HCT116 (cell line): ENCODE measurements at regions not wholly inside any gene's neighbourhood (a gene's known extent, or its start where the extent isn't known, plus 50 kb on each side); places are given as distances from the start of the nearest gene placed in this dataset.

ENCODE experiments used
- ATAC-seq: fragments of 200-7000 bp; cut with Tn5 transposase; 2 replicates; pipeline ENCODE4 v1.9.1; 2020; ENCODE audit warnings: mild to moderate bottlenecking, moderate library complexity
- BruUV-seq: library from RNA; stranded (reverse); fragments of 400-500 nt; replicated peaks from 2 replicates; lab custom pipeline; 2021; lab: Mats Ljungman, UMichigan
- CTCF ChIA-PET: fragments of 300-600 bp; sonication (Branson Sonifier 250); formaldehyde crosslinking; loops from one replicate; lab custom pipeline; 2021; ENCODE audit warnings: antibody characterized with exemption; lab: Charles Lee
- POLR2A ChIA-PET: fragments of 300-600, 350-600 bp; sonication (Branson Sonifier 250); formaldehyde crosslinking; loops from one replicate; lab custom pipeline; 2021; ENCODE audit warnings: antibody characterized with exemption; lab: Charles Lee
- RAD21 ChIA-PET, 2 experiments: fragments of 300-600 bp; sonication (Branson Sonifier 250); formaldehyde crosslinking; loops; one replicate each; lab custom pipeline; 2023; ENCODE audit warnings: low total read pairs in 2 of 2; ENCODE audit not compliant: uncharacterized antibody in 2 of 2, unreplicated experiment in 2 of 2, low non-redundant PET in 1 of 2; lab: Charles Lee
- DNase-seq: peaks from one replicate; pipeline ENCODE4 v3.0.0-alpha.2; 2010; ENCODE audit warnings: low read depth, low spot score
- H2AFZ ChIP-seq: fragments of 200-600 bp; shearing (Covaris generic), sonication (generic); 2 replicates; pipeline ENCODE4 v1.6.1; 2017; ENCODE audit warnings: low read depth, mixed run types, mixed read lengths, antibody characterized with exemption, low read length; ENCODE audit not compliant: poor library complexity, severe bottlenecking
- H3K27ac ChIP-seq: 2 replicates; pipeline ENCODE4 v1.5.1; 2012; ENCODE audit warnings: low read depth, low read length
- H3K27me3 ChIP-seq: fragments of 200-600 bp; sonication (generic); 2 replicates; pipeline ENCODE4 v1.6.1; 2016; ENCODE audit warnings: mixed run types, low read length, mixed read lengths; ENCODE audit not compliant: insufficient read depth
- H3K36me3 ChIP-seq, 2 experiments: fragments of 200-500 bp in 1 of 2; fragments of 200-600 bp in 1 of 2; sonication (Bioruptor generic) in 1 of 2; sonication (generic) in 1 of 2; 2 replicates each; pipeline versions ENCODE4 v1.5.1 to v1.6.1; 2014 to 2016; ENCODE audit warnings: low read length in 2 of 2, inconsistent platforms in 1 of 2, mixed read lengths in 1 of 2, mixed run types in 1 of 2; ENCODE audit not compliant: insufficient read depth in 2 of 2, control insufficient read depth in 1 of 2
- H3K4me1 ChIP-seq, 2 experiments: fragments of 200-600 bp in 1 of 2; sonication (generic) in 1 of 2; 2 replicates each; pipeline versions ENCODE4 v1.5.1 to v1.6.1; 2012 to 2017; ENCODE audit warnings: low read length in 2 of 2, inconsistent platforms in 1 of 2, mild to moderate bottlenecking in 1 of 2, mixed read lengths in 1 of 2, mixed run types in 1 of 2, moderate library complexity in 1 of 2; ENCODE audit not compliant: insufficient read depth in 2 of 2, control insufficient read depth in 1 of 2
- H3K4me2 ChIP-seq: fragments of 200-600 bp; sonication (generic); 2 replicates; pipeline ENCODE4 v1.6.1; 2017; ENCODE audit warnings: mixed run types, low read length, mixed read lengths
- H3K4me3 ChIP-seq, 2 experiments: fragments of 200-600 bp in 1 of 2; sonication (generic) in 1 of 2; replicated peaks in 1 of 2; 2 replicates each; pipeline ENCODE4 v1.5.1; 2011 to 2016; ENCODE audit warnings: low read length in 2 of 2, control low read depth in 1 of 2, low read depth in 1 of 2, mild to moderate bottlenecking in 1 of 2, mixed read lengths in 1 of 2, mixed run types in 1 of 2
- H3K79me2 ChIP-seq: fragments of 200-600 bp; sonication (generic); 2 replicates; pipeline ENCODE4 v1.6.1; 2017; ENCODE audit warnings: mild to moderate bottlenecking, mixed run types, low read length, moderate library complexity, mixed read lengths; ENCODE audit not compliant: insufficient read depth
- H3K9ac ChIP-seq: fragments of 200-600 bp; sonication (generic); 2 replicates; pipeline ENCODE4 v1.6.1; 2016; ENCODE audit warnings: low read length, mixed read lengths
- H3K9me2 ChIP-seq: fragments of 200-600 bp; sonication (generic), shearing (Covaris generic); 2 replicates; pipeline ENCODE4 v1.6.1; 2017; ENCODE audit warnings: mixed run types, mild to moderate bottlenecking, moderate library complexity; ENCODE audit not compliant: insufficient read depth
- H3K9me3 ChIP-seq, 2 experiments: fragments of 200-500 bp in 1 of 2; fragments of 200-600 bp in 1 of 2; sonication (Bioruptor generic) in 1 of 2; sonication (generic) in 1 of 2; 2 replicates each; pipeline ENCODE4 v1.6.1; 2014 to 2017; ENCODE audit warnings: low read length in 2 of 2, mixed read lengths in 2 of 2, inconsistent platforms in 1 of 2, low read depth in 1 of 2, mild to moderate bottlenecking in 1 of 2, mixed run types in 1 of 2, moderate library complexity in 1 of 2; ENCODE audit not compliant: control insufficient read depth in 1 of 2, insufficient read depth in 1 of 2
- H4K20me1 ChIP-seq: fragments of 200-600 bp; sonication (generic), shearing (Covaris generic); 2 replicates; pipeline ENCODE4 v1.6.1; 2017; ENCODE audit warnings: mixed run types, mild to moderate bottlenecking, moderate library complexity; ENCODE audit not compliant: insufficient read depth
- CTCF ChIP-seq, 3 experiments: fragments of 200-600 bp in 1 of 3; sonication (generic) in 1 of 3; IDR thresholded peaks in 2 of 3; conservative IDR thresholded peaks in 1 of 3; 2 replicates each; pipeline ENCODE4 v1.5.1; 2012 to 2017; ENCODE audit warnings: low read depth in 2 of 3, low read length in 2 of 3, antibody characterized with exemption in 1 of 3, borderline replicate concordance in 1 of 3, control low read depth in 1 of 3, mild to moderate bottlenecking in 1 of 3, mixed read lengths in 1 of 3, mixed run types in 1 of 3, moderate library complexity in 1 of 3; ENCODE audit not compliant: insufficient read depth in 1 of 3
- EGR1 ChIP-seq: IDR thresholded peaks from 2 replicates; pipeline ENCODE4 v1.6.1; 2012; ENCODE audit warnings: low read depth
- EZH2 ChIP-seq: fragments of 200-600 bp; sonication (generic); IDR thresholded peaks from 2 replicates; pipeline ENCODE4 v1.6.1; 2017; ENCODE audit warnings: antibody characterized with exemption, mixed run types
- FOSL1 ChIP-seq: IDR thresholded peaks from 2 replicates; pipeline ENCODE4 v1.6.1; 2012; ENCODE audit warnings: low read depth
- JUND ChIP-seq: IDR thresholded peaks from 2 replicates; pipeline ENCODE4 v1.6.1; 2012
- POLR2A ChIP-seq: IDR thresholded peaks from 2 replicates; pipeline ENCODE4 v1.7.0; 2011; ENCODE audit warnings: borderline replicate concordance; ENCODE audit not compliant: insufficient read depth, insufficient read length; ENCODE audit errors: extremely low read depth
- POLR2AphosphoS5 ChIP-seq: IDR thresholded peaks from 2 replicates; pipeline ENCODE4 v1.6.1; 2011; ENCODE audit warnings: mild to moderate bottlenecking, low read depth, low read length, moderate library complexity
- RAD21 ChIP-seq: IDR thresholded peaks from 2 replicates; pipeline ENCODE4 v1.6.1; 2012; ENCODE audit warnings: low read depth, mild to moderate bottlenecking
- SIN3A ChIP-seq: IDR thresholded peaks from 2 replicates; pipeline ENCODE4 v1.6.1; 2012; ENCODE audit warnings: low read depth
- YY1 ChIP-seq: IDR thresholded peaks from 2 replicates; pipeline ENCODE4 v1.6.1; 2011; ENCODE audit warnings: low read length, low read depth, moderate library complexity, mild to moderate bottlenecking; ENCODE audit not compliant: insufficient replicate concordance; ENCODE audit errors: extremely low read depth
- ZFX ChIP-seq: fragments of 450-650 bp; IDR thresholded peaks from 2 replicates; pipeline ENCODE4 v1.6.1; 2017
- ZNF274 ChIP-seq: fragments of 200-500 bp; sonication (Bioruptor generic); IDR thresholded peaks from 2 replicates; pipeline ENCODE4 v1.6.1; 2014; ENCODE audit warnings: mild to moderate bottlenecking, low read depth, low read length, inconsistent platforms
- intact Hi-C: fragments of 100-400 bp; cut with micrococcal nuclease; formaldehyde crosslinking; loops from 2 replicates; pipeline ENCODE4 v1.10.0; 2022
- TF ChIP-seq, protein P1 (sequence below): IDR thresholded peaks from 2 replicates; pipeline ENCODE4 v1.6.1; 2012
- TF ChIP-seq, protein P2 (sequence below): IDR thresholded peaks from 2 replicates; pipeline ENCODE4 v1.6.1; 2012
- TF ChIP-seq, protein P3 (sequence below): IDR thresholded peaks from 2 replicates; pipeline ENCODE4 v1.6.1; 2012; ENCODE audit warnings: low read depth

DNA sequence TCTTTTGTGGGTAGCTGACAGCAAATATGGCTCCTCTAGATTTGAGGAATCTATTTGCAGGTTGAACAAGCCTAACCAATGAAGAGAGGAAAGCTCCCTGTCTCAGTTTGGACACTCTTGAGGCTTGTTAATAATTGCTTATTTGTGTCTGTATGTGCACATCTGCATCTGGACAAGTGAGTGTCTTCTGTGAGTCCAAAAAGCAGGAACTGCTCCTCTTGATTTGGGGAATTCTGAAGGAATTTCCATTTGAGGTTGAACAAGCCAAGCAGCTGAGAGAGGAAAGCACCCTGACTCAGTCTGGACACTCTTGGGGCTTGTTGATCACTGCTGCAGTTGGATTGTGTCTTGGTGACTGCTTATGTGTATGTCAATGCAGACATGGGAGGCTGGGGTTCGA, 211.6 kb downstream of the DTWD2 start:
- ChIA-PET POLR2A (no interaction called here), CTCF (no interaction called here), RAD21 (no interaction called here)
- Histone ChIP-seq H3K4me1 (no peaks in the 10 kb centered on the region), H3K27me3 (no peaks in the 10 kb centered on the region), H3K9ac (no peak overlapping the region), H3K36me3 (no peaks in the 10 kb centered on the region), H3K27ac (no peak overlapping the region), H3K4me3 (no peak overlapping the region), H2AFZ (no peak overlapping the region), H3K9me2 (no peaks in the 10 kb centered on the region), H3K9me3 (no peaks in the 10 kb centered on the region), H3K79me2 (no peaks in the 10 kb centered on the region), H3K4me2 (no peak overlapping the region), H4K20me1 (no peaks in the 10 kb centered on the region)
- BruUV-seq = no TSS peak
- no peak for DNase-seq
- intact Hi-C loops = no loop called here
- no peak for ATAC-seq
- TF ChIP-seq ZNF274 (no peak), FOSL1 (no peak)

DNA sequence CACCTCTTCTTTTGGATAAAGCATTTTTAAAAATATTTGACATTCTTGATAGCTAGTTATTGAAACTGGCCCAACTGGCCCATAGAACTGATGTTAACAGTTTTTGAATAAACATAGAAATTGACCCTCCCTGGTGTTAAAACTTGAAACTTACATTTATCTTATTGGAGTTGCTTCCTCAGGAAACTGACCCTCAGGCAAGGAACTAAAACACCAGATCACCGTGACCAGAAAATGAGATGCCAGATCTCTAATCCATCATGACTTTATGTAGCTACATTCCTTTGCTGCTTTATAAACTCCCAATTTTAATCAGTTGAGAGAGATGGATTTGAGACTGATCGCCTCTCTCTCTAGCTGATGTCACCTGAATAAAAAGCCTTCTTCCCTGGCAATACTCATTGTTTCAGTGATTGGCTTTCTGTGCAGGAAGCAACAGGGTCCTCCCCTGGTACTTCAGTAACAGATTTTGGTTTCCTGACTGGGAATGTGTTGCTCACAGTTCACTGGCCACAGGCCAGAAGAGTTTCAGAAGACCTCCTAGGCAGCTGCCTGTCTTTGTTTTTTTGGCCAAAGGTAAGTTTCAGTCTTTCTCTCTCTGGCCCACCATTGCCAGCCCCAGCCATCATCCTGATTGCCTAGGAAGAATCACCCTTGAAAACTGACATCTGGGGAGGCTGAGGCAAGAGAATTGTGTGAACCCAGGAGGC, 212.4 kb downstream of the DTWD2 start:
- Histone ChIP-seq H3K36me3 (no peaks in the 10 kb centered on the region), H4K20me1 (no peaks in the 10 kb centered on the region), H3K9me3 (no peaks in the 10 kb centered on the region), H3K27me3 (no peaks in the 10 kb centered on the region), H3K27ac (no peak overlapping the region), H3K4me2 (no peak overlapping the region), H3K4me1 (no peaks in the 10 kb centered on the region), H3K9me2 (no peaks in the 10 kb centered on the region), H2AFZ (no peak overlapping the region), H3K9ac (no peak overlapping the region), H3K79me2 (no peaks in the 10 kb centered on the region), H3K4me3 (no peak overlapping the region)
- intact Hi-C loops = no loop called here
- ATAC-seq (no peak), DNase-seq (no peak)
- CTCF ChIA-PET = interaction anchor here (1.1 kb wide), 1 partner anchor 16 kb away, joined by 3 read pairs; no protein-coding TSS in a partner anchor
- BruUV-seq = no TSS peak
- POLR2A ChIA-PET = no interaction called here
- RAD21 ChIA-PET = no interaction called here
- no peak for TF ChIP-seq ZFX
- TF ChIP-seq, protein P1, sequence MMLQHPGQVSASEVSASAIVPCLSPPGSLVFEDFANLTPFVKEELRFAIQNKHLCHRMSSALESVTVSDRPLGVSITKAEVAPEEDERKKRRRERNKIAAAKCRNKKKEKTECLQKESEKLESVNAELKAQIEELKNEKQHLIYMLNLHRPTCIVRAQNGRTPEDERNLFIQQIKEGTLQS = no peak
- no peak for TF ChIP-seq POLR2AphosphoS5
- TF ChIP-seq POLR2A = no peak
- TF ChIP-seq EGR1 = no peak
- TF ChIP-seq YY1 = no peak
- TF ChIP-seq SIN3A = no peak
- TF ChIP-seq JUND = no peak
- no peak for TF ChIP-seq ZNF274
- no peak for TF ChIP-seq EZH2
- TF ChIP-seq CTCF (IDR thresholded peaks at IDR 0.05 in 2 of 3, conservative IDR thresholded peaks at IDR 0.05 in 1 of 3; ENCODE audit: borderline replicate concordance in 1 of 3, insufficient read depth in 1 of 3, low read depth in 2 of 3, low read length in 2 of 3) = no peak
- TF ChIP-seq, protein P2, sequence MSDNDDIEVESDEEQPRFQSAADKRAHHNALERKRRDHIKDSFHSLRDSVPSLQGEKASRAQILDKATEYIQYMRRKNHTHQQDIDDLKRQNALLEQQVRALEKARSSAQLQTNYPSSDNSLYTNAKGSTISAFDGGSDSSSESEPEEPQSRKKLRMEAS = no peak
- TF ChIP-seq, protein P3, sequence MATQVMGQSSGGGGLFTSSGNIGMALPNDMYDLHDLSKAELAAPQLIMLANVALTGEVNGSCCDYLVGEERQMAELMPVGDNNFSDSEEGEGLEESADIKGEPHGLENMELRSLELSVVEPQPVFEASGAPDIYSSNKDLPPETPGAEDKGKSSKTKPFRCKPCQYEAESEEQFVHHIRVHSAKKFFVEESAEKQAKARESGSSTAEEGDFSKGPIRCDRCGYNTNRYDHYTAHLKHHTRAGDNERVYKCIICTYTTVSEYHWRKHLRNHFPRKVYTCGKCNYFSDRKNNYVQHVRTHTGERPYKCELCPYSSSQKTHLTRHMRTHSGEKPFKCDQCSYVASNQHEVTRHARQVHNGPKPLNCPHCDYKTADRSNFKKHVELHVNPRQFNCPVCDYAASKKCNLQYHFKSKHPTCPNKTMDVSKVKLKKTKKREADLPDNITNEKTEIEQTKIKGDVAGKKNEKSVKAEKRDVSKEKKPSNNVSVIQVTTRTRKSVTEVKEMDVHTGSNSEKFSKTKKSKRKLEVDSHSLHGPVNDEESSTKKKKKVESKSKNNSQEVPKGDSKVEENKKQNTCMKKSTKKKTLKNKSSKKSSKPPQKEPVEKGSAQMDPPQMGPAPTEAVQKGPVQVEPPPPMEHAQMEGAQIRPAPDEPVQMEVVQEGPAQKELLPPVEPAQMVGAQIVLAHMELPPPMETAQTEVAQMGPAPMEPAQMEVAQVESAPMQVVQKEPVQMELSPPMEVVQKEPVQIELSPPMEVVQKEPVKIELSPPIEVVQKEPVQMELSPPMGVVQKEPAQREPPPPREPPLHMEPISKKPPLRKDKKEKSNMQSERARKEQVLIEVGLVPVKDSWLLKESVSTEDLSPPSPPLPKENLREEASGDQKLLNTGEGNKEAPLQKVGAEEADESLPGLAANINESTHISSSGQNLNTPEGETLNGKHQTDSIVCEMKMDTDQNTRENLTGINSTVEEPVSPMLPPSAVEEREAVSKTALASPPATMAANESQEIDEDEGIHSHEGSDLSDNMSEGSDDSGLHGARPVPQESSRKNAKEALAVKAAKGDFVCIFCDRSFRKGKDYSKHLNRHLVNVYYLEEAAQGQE = no peak
- TF ChIP-seq RAD21 = no peak
